HFF-Myc (cell line): ENCODE measurements at regions not wholly inside any gene's neighbourhood (a gene's known extent, or its start where the extent isn't known, plus 50 kb on each side); places are given as distances from the start of the nearest gene placed in this dataset.

Source experiments
- DNase-seq: peaks from one replicate; pipeline ENCODE4 v3.0.0-alpha.2; 2011; ENCODE audit warnings: low read depth; ENCODE audit errors: extremely low read depth
- H3K4me3 ChIP-seq: replicated peaks from 2 replicates; pipeline ENCODE4 v1.5.1; 2011; ENCODE audit warnings: low read depth, mild to moderate bottlenecking, control low read depth, low read length
- CTCF ChIP-seq: IDR thresholded peaks from 2 replicates; pipeline ENCODE4 v1.5.1; 2012; ENCODE audit warnings: mild to moderate bottlenecking, low read depth, low read length, control low read depth; ENCODE audit errors: missing control alignments

GRCh38 chr11:15897211-15897960, 459.0 kb downstream of the SOX6 start:
- no peak for DNase-seq
- no peak overlapping the region for H3K4me3 ChIP-seq
- TF ChIP-seq CTCF: no peak

GRCh38 chr11:15901054-15901453, 455.3 kb downstream of the SOX6 start:
- DNase-seq: no peak
- H3K4me3 ChIP-seq: no peak overlapping the region
- TF ChIP-seq CTCF: no peak

GRCh38 chr11:15901790-15902189, 454.6 kb downstream of the SOX6 start:
- no peak for DNase-seq
- no peak for TF ChIP-seq CTCF
- H3K4me3 ChIP-seq: no peak overlapping the region

GRCh38 chr11:15903246-15903645, 453.1 kb downstream of the SOX6 start:
- H3K4me3 ChIP-seq: no peak overlapping the region
- no peak for DNase-seq
- TF ChIP-seq CTCF: no peak

- TF ChIP-seq CTCF: no peak
- DNase-seq: no peak
- H3K4me3 ChIP-seq: no peak overlapping the region
These were observed 450.8 kb downstream of the SOX6 start for GRCh38 chr11:15905366-15906104.

GRCh38 chr11:15906481-15907035, 449.8 kb downstream of the SOX6 start:
- H3K4me3 ChIP-seq: no peak overlapping the region
- TF ChIP-seq CTCF: no peak
- no peak for DNase-seq
